ENCODE measurements at regions not wholly inside any gene's neighbourhood (a gene's known extent, or its start where the extent isn't known, plus 50 kb on each side); places are given as distances from the start of the nearest gene placed in this dataset.

- no peak for DNase-seq
Measured at GRCh38 chr13:78325585-78325984, 277.8 kb downstream of the POU4F1 start.

- no peak for DNase-seq
Measured at GRCh38 chr13:78323848-78324247, 279.5 kb downstream of the POU4F1 start.

- DNase-seq: no peak
Measured at GRCh38 chr13:78323040-78323439, 280.3 kb downstream of the POU4F1 start.

GRCh38 chr13:78319101-78319627 lies 284.2 kb downstream of the POU4F1 start:
- DNase-seq: no peak

- no peak for DNase-seq
Measured at GRCh38 chr13:78317030-78317429, 286.3 kb downstream of the POU4F1 start.

GRCh38 chr13:78309497-78310180 lies 293.7 kb downstream of the POU4F1 start:
- DNase-seq: no peak

- DNase-seq: no peak
Measured at GRCh38 chr13:78306519-78307206, 296.7 kb downstream of the POU4F1 start.

- DNase-seq: no peak
Measured at GRCh38 chr13:78305171-78305570, 298.2 kb downstream of the POU4F1 start.

- DNase-seq: no peak
Measured at GRCh38 chr13:78299832-78300623, 303.3 kb downstream of the POU4F1 start.

- no peak for DNase-seq
Measured at GRCh38 chr13:78298657-78299056, 304.7 kb downstream of the POU4F1 start.

- DNase-seq: no peak
Measured at GRCh38 chr13:78286748-78287147, 316.6 kb downstream of the POU4F1 start.

- DNase-seq: no peak
Measured at GRCh38 chr13:78265098-78265497, 338.3 kb downstream of the POU4F1 start.

- no peak for DNase-seq
Measured at GRCh38 chr13:78258304-78258703, 339.7 kb upstream of the EDNRB start.

GRCh38 chr13:78256484-78256883 lies 337.9 kb upstream of the EDNRB start:
- DNase-seq: no peak

- no peak for DNase-seq
Measured at GRCh38 chr13:78254113-78254512, 335.5 kb upstream of the EDNRB start.

GRCh38 chr13:78247362-78247761 lies 328.7 kb upstream of the EDNRB start:
- DNase-seq: no peak

GRCh38 chr13:78241278-78241919 lies 322.8 kb upstream of the EDNRB start:
- peak in 1 of 2 donors; percentile 8 for DNase-seq

- DNase-seq: no peak
Measured at GRCh38 chr13:78239714-78240113, 321.1 kb upstream of the EDNRB start.

GRCh38 chr13:78238911-78239310 lies 320.3 kb upstream of the EDNRB start:
- no peak for DNase-seq

- no peak for DNase-seq
Measured at GRCh38 chr13:78228940-78229339, 310.3 kb upstream of the EDNRB start.

GRCh38 chr13:78228211-78228610 lies 309.6 kb upstream of the EDNRB start:
- no peak for DNase-seq

GRCh38 chr13:78227709-78228108 lies 309.1 kb upstream of the EDNRB start:
- no peak for DNase-seq
